ENCODE measurements at regions not wholly inside any gene's neighbourhood (a gene's known extent, or its start where the extent isn't known, plus 50 kb on each side); places are given as distances from the start of the nearest gene placed in this dataset.

DNA sequence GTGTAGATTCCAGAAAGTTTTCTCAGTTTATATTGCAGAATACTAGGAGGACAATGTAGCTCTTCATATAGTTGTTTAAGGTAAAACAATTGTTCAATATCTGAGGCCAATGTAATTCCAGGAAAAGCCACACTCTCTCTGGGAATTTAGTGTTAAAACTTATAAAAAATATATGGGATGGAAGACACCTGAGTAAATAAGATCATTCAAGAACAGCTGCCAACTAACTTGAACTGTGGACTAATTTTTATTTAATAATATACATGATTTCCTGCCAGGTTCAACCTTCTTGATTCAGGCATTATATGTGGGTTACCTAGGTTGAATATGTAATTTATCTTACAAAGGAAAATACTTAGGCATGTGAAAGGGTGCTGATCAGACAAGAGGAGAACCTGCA lies 841.1 kb upstream of the PRR20A start:
- Histone ChIP-seq H3K36me3 (ENCODE audit: low read depth, low read length) (no peaks in the 10 kb centered on the region), H3K4me3 (ENCODE audit: low read length) (no peak overlapping the region), H3K27ac (ENCODE audit: low read length) (no peak overlapping the region), H3K4me2 (ENCODE audit: low read length) (no peak overlapping the region), H3K9ac (ENCODE audit: low read length) (no peak overlapping the region), H3K79me2 (ENCODE audit: low read length) (no peaks in the 10 kb centered on the region), H3K4me1 (ENCODE audit: insufficient read depth, low read length) (no peaks in the 10 kb centered on the region), H3K9me2 (replicated peaks; ENCODE audit: low read length) (no peaks in the 10 kb centered on the region), H2AFZ (ENCODE audit: low read length) (no peak overlapping the region), H4K20me1 (ENCODE audit: low read length) (no peaks in the 10 kb centered on the region), H3F3A (ENCODE audit: low read length, unreplicated experiment) (no peaks in the 10 kb centered on the region), H3K27me3 (ENCODE audit: low read length) (no peaks in the 10 kb centered on the region), H3K9me3 (ENCODE audit: low read length) (no peaks in the 10 kb centered on the region)
- TF ChIP-seq, protein P1, sequence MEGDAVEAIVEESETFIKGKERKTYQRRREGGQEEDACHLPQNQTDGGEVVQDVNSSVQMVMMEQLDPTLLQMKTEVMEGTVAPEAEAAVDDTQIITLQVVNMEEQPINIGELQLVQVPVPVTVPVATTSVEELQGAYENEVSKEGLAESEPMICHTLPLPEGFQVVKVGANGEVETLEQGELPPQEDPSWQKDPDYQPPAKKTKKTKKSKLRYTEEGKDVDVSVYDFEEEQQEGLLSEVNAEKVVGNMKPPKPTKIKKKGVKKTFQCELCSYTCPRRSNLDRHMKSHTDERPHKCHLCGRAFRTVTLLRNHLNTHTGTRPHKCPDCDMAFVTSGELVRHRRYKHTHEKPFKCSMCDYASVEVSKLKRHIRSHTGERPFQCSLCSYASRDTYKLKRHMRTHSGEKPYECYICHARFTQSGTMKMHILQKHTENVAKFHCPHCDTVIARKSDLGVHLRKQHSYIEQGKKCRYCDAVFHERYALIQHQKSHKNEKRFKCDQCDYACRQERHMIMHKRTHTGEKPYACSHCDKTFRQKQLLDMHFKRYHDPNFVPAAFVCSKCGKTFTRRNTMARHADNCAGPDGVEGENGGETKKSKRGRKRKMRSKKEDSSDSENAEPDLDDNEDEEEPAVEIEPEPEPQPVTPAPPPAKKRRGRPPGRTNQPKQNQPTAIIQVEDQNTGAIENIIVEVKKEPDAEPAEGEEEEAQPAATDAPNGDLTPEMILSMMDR (conservative IDR thresholded peaks at IDR 0.05; ENCODE audit: low read depth, low read length), result no peak
- no peak for TF ChIP-seq EZH2phosphoT487 (IDR thresholded peaks at IDR 0.05; ENCODE audit: borderline replicate concordance, low read length)
- no peak for TF ChIP-seq EZH2 (IDR thresholded peaks at IDR 0.05; ENCODE audit: low read length, unreplicated experiment)
- ChIA-PET CTCF (no interaction called here), POLR2A (ENCODE audit: unreplicated experiment) (no interaction called here)
- intact Hi-C loops (cut with micrococcal nuclease), result no loop called here
- BruUV-seq (replicated peaks), result no TSS peak
- DNase-seq, result no peak
- no peak for ATAC-seq

GRCh38 chr13:56314765-56315164 lies 826.0 kb upstream of the PRR20A start:
- no peak overlapping the region for H2AFZ ChIP-seq (ENCODE audit: low read length)
- no peaks in the 10 kb centered on the region for H3K27me3 ChIP-seq (ENCODE audit: low read length)
- no peaks in the 10 kb centered on the region for H3K79me2 ChIP-seq (ENCODE audit: low read length)
- H4K20me1 ChIP-seq (ENCODE audit: low read length), result no peaks in the 10 kb centered on the region
- no TSS peak for BruUV-seq (replicated peaks)
- no peak overlapping the region for H3K4me2 ChIP-seq (ENCODE audit: low read length)
- H3K9me3 ChIP-seq (ENCODE audit: low read length), result no peaks in the 10 kb centered on the region
- ChIA-PET POLR2A (ENCODE audit: unreplicated experiment) (no interaction called here), CTCF (no interaction called here)
- no peaks in the 10 kb centered on the region for H3K36me3 ChIP-seq (ENCODE audit: low read depth, low read length)
- intact Hi-C loops (cut with micrococcal nuclease), result no loop called here
- H3K9ac ChIP-seq (ENCODE audit: low read length), result no peak overlapping the region
- ATAC-seq (no peak), DNase-seq (no peak)
- no peaks in the 10 kb centered on the region for H3F3A ChIP-seq (ENCODE audit: low read length, unreplicated experiment)
- H3K9me2 ChIP-seq (replicated peaks; ENCODE audit: low read length), result no peaks in the 10 kb centered on the region
- H3K4me3 ChIP-seq (ENCODE audit: low read length), result no peak overlapping the region
- TF ChIP-seq, protein P1 (conservative IDR thresholded peaks at IDR 0.05; ENCODE audit: low read depth, low read length), result no peak
- TF ChIP-seq EZH2 (IDR thresholded peaks at IDR 0.05; ENCODE audit: low read length, unreplicated experiment), result no peak
- no peak for TF ChIP-seq EZH2phosphoT487 (IDR thresholded peaks at IDR 0.05; ENCODE audit: borderline replicate concordance, low read length)
- no peaks in the 10 kb centered on the region for H3K4me1 ChIP-seq (ENCODE audit: insufficient read depth, low read length)
- H3K27ac ChIP-seq (ENCODE audit: low read length), result no peak overlapping the region

- H2AFZ ChIP-seq (ENCODE audit: low read length), result no peak overlapping the region
- no peaks in the 10 kb centered on the region for H3K27me3 ChIP-seq (ENCODE audit: low read length)
- TF ChIP-seq EZH2phosphoT487 (IDR thresholded peaks at IDR 0.05; ENCODE audit: borderline replicate concordance, low read length), result no peak
- TF ChIP-seq EZH2 (IDR thresholded peaks at IDR 0.05; ENCODE audit: low read length, unreplicated experiment), result no peak
- TF ChIP-seq, protein P1 (conservative IDR thresholded peaks at IDR 0.05; ENCODE audit: low read depth, low read length), result no peak
- no peak overlapping the region for H3K9ac ChIP-seq (ENCODE audit: low read length)
- POLR2A ChIA-PET (ENCODE audit: unreplicated experiment), result no interaction called here
- no peak overlapping the region for H3K4me2 ChIP-seq (ENCODE audit: low read length)
- CTCF ChIA-PET, result no interaction called here
- no peak overlapping the region for H3K4me3 ChIP-seq (ENCODE audit: low read length)
- no peaks in the 10 kb centered on the region for H3K9me2 ChIP-seq (replicated peaks; ENCODE audit: low read length)
- no peak for DNase-seq
- intact Hi-C loops (cut with micrococcal nuclease), result no loop called here
- ATAC-seq, result no peak
- no peaks in the 10 kb centered on the region for H3K36me3 ChIP-seq (ENCODE audit: low read depth, low read length)
- BruUV-seq (replicated peaks), result no TSS peak
- H3K27ac ChIP-seq (ENCODE audit: low read length), result no peak overlapping the region
- no peaks in the 10 kb centered on the region for H3F3A ChIP-seq (ENCODE audit: low read length, unreplicated experiment)
- H3K79me2 ChIP-seq (ENCODE audit: low read length), result no peaks in the 10 kb centered on the region
- H3K9me3 ChIP-seq (ENCODE audit: low read length), result no peaks in the 10 kb centered on the region
- H4K20me1 ChIP-seq (ENCODE audit: low read length), result no peaks in the 10 kb centered on the region
- no peaks in the 10 kb centered on the region for H3K4me1 ChIP-seq (ENCODE audit: insufficient read depth, low read length)
Measured at GRCh38 chr13:56317841-56318240, 822.9 kb upstream of the PRR20A start.

Measured in PC-3 (cell line).